ENCODE measurements at regions not wholly inside any gene's neighbourhood (a gene's known extent, or its start where the extent isn't known, plus 50 kb on each side); places are given as distances from the start of the nearest gene placed in this dataset.

DNA sequence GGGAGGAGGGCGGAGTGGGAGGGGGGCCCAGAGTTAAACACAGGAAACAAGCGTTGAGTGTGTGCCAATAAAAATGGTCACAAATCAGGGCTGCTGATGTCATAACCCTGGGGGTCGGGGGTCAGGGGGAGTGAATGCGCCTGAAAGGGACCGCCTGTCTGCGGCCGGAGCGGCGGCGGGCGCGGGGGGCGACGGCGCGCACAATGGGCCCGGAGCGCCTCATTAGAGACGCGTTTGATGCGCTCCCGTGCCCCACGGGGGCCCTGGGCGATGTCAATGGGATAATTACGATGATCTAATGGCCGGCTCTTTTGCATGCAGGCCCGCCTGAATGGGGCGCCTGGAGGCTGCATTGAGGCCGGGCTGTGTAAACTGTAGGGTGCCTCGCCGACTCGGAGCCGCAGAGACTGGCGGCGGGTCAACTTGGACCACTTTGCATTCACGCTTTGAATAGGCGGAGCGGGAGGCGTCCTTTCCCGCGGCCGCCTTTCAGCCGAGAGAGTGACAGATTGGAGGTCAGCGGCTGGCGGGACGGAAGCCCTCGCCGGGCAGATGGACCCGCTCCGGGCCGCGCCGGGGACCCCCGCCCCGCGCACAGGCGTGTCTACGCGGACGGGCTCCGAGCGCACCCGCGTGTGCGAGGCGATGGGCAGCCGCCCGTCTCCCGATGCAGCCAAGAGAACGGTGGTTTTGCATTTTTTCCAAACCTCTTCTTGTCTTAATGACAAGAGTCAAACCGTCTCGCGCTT, 296.1 kb downstream of the TFAP2C start:
- Histone ChIP-seq H3K9ac (ENCODE audit: low read length) (no peak overlapping the region), H3K4me3 (ENCODE audit: low read depth, low read length, poor library complexity, severe bottlenecking) (no peak overlapping the region), H3K36me3 (ENCODE audit: insufficient read depth, low read length) (no peaks in the 10 kb centered on the region), H3K27ac (ENCODE audit: low read depth, low read length, poor library complexity, severe bottlenecking) (no peak overlapping the region), H3K9me2 (ENCODE audit: low read depth, low read length) (no peaks in the 10 kb centered on the region), H3F3A (ENCODE audit: insufficient read depth, low read length) (no peaks in the 10 kb centered on the region), H3K27me3 (ENCODE audit: insufficient read depth, low read length) (no peaks in the 10 kb centered on the region; the same call in 1 of the 2 replicates), H3K4me2 (ENCODE audit: low read length) (no peak overlapping the region), H3K9me3 (ENCODE audit: low read length) (no peaks in the 10 kb centered on the region), H3K79me2 (ENCODE audit: insufficient read depth, low read length) (no peaks in the 10 kb centered on the region), H3K4me1 (ENCODE audit: insufficient read depth, low read length, severe bottlenecking) (no peaks in the 10 kb centered on the region), H4K20me1 (ENCODE audit: insufficient read depth, low read length) (no peaks in the 10 kb centered on the region), H2AFZ (ENCODE audit: low read length) (no peak overlapping the region)
- no peak for TF ChIP-seq EZH2 (IDR thresholded peaks at IDR 0.05; ENCODE audit: borderline replicate concordance, low read length)
- TF ChIP-seq, protein P1, sequence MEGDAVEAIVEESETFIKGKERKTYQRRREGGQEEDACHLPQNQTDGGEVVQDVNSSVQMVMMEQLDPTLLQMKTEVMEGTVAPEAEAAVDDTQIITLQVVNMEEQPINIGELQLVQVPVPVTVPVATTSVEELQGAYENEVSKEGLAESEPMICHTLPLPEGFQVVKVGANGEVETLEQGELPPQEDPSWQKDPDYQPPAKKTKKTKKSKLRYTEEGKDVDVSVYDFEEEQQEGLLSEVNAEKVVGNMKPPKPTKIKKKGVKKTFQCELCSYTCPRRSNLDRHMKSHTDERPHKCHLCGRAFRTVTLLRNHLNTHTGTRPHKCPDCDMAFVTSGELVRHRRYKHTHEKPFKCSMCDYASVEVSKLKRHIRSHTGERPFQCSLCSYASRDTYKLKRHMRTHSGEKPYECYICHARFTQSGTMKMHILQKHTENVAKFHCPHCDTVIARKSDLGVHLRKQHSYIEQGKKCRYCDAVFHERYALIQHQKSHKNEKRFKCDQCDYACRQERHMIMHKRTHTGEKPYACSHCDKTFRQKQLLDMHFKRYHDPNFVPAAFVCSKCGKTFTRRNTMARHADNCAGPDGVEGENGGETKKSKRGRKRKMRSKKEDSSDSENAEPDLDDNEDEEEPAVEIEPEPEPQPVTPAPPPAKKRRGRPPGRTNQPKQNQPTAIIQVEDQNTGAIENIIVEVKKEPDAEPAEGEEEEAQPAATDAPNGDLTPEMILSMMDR (IDR thresholded peaks at IDR 0.05; ENCODE audit: low read length), result no peak

DNA sequence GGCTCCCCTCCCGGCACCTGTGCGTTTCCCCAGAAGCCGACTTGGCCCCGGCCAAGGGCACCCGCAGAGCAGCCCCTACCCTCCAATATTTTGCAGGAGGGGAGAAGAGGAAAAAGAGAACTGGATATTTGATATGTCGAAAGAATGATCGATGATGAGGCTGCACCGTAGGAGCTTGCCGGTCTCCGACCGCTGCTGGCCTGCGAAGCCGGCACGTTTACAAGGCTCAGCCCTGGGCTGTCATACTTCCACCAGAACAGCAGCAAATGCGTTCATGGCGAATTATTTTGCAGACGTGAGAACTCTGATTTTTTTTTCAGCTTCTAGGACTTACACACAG, 296.7 kb downstream of the TFAP2C start:
- Histone ChIP-seq H4K20me1 (ENCODE audit: insufficient read depth, low read length) (no peaks in the 10 kb centered on the region), H3K4me2 (ENCODE audit: low read length) (no peak overlapping the region), H3K79me2 (ENCODE audit: insufficient read depth, low read length) (no peaks in the 10 kb centered on the region), H3K9me3 (ENCODE audit: low read length) (no peaks in the 10 kb centered on the region), H3K4me3 (ENCODE audit: low read depth, low read length, poor library complexity, severe bottlenecking) (no peak overlapping the region), H3K9me2 (ENCODE audit: low read depth, low read length) (no peaks in the 10 kb centered on the region), H3F3A (ENCODE audit: insufficient read depth, low read length) (no peaks in the 10 kb centered on the region), H3K4me1 (ENCODE audit: insufficient read depth, low read length, severe bottlenecking) (no peaks in the 10 kb centered on the region), H2AFZ (ENCODE audit: low read length) (no peak overlapping the region), H3K27me3 (ENCODE audit: insufficient read depth, low read length) (no peaks in the 10 kb centered on the region; the same call in 1 of the 2 replicates), H3K27ac (ENCODE audit: low read depth, low read length, poor library complexity, severe bottlenecking) (no peak overlapping the region), H3K9ac (ENCODE audit: low read length) (no peak overlapping the region), H3K36me3 (ENCODE audit: insufficient read depth, low read length) (no peaks in the 10 kb centered on the region)
- TF ChIP-seq EZH2 (IDR thresholded peaks at IDR 0.05; ENCODE audit: borderline replicate concordance, low read length), result no peak
- TF ChIP-seq, protein P1 (IDR thresholded peaks at IDR 0.05; ENCODE audit: low read length), result no peak

DNA sequence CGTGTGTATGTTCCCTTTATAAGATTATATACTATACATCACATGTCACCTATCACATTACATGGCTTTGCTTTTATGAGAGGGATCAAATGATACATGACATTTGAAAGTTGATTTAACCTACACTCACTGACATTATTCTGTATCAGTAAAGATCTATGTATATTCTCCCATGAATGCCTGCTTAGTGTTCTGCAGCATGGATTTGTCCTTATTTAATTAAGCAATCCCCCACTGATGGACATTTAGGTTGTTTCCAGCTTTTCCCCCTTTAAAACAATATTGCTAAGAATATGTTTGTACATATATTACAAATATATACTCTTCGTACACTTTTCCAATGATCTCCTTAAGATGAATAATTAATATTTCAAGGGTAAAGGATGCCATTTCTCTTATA, 297.4 kb downstream of the TFAP2C start:
- no peak for TF ChIP-seq EZH2 (IDR thresholded peaks at IDR 0.05; ENCODE audit: borderline replicate concordance, low read length)
- TF ChIP-seq, protein P1 (IDR thresholded peaks at IDR 0.05; ENCODE audit: low read length), result no peak
- H3K4me2 ChIP-seq (ENCODE audit: low read length), result no peak overlapping the region
- H3K9ac ChIP-seq (ENCODE audit: low read length), result no peak overlapping the region
- no peaks in the 10 kb centered on the region for H3F3A ChIP-seq (ENCODE audit: insufficient read depth, low read length)
- H3K79me2 ChIP-seq (ENCODE audit: insufficient read depth, low read length), result no peaks in the 10 kb centered on the region
- no peak overlapping the region for H3K4me3 ChIP-seq (ENCODE audit: low read depth, low read length, poor library complexity, severe bottlenecking)
- no peak overlapping the region for H2AFZ ChIP-seq (ENCODE audit: low read length)
- no peaks in the 10 kb centered on the region for H3K4me1 ChIP-seq (ENCODE audit: insufficient read depth, low read length, severe bottlenecking)
- H3K36me3 ChIP-seq (ENCODE audit: insufficient read depth, low read length), result no peaks in the 10 kb centered on the region
- H3K9me2 ChIP-seq (ENCODE audit: low read depth, low read length), result no peaks in the 10 kb centered on the region
- no peaks in the 10 kb centered on the region for H3K9me3 ChIP-seq (ENCODE audit: low read length)
- H3K27me3 ChIP-seq (ENCODE audit: insufficient read depth, low read length), result no peaks in the 10 kb centered on the region; the same call in 1 of the 2 replicates
- H4K20me1 ChIP-seq (ENCODE audit: insufficient read depth, low read length), result no peaks in the 10 kb centered on the region
- no peak overlapping the region for H3K27ac ChIP-seq (ENCODE audit: low read depth, low read length, poor library complexity, severe bottlenecking)
